Stimulated activated naive CD4-positive, alpha-beta T cell (primary cell): ENCODE measurements at regions not wholly inside any gene's neighbourhood (a gene's known extent, or its start where the extent isn't known, plus 50 kb on each side); places are given as distances from the start of the nearest gene placed in this dataset.

Experiments used
- DNase-seq, 6 experiments: peaks; one replicate each; lab custom pipeline; 2025; lab: John Stamatoyannopoulos, UW

DNA sequence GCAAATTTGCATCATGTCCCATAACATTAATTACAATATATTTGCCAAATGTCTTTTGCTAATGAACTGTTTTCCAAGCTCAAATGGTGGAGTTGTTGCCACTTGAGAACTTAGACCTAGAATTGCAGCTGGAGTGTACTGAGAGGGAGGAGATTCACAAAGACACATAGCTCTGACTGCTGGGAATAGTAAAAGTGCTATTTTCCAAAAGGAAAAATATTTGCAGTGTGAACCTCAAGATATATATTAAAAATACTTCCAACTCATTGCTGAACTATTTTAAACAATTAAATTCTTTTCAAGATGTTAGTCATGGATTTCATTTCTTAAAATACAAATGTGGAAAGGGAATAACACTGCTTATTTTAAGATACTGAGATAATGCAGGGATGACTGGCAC, 666.8 kb upstream of the ARPP21 start:
- no peak for DNase-seq

DNA sequence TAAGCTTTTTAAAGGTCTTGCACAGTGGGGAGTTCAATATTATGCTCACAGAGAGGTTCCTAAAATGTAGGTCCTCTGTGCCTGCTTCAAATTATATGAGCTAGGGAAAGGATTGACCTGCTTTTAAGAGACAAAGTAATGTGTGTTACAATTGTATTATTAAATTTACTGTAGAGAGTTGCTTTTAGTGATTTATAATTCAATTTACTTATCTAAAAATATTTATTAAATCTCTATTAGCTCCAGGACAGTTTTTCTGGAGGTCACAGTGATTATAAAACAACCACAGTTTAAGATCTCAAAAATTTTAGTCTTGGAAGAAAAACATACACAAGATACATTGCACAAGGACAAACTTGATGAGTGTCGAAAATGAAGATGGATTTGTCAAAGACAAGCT, 665.7 kb upstream of the ARPP21 start:
- DNase-seq: no peak

DNA sequence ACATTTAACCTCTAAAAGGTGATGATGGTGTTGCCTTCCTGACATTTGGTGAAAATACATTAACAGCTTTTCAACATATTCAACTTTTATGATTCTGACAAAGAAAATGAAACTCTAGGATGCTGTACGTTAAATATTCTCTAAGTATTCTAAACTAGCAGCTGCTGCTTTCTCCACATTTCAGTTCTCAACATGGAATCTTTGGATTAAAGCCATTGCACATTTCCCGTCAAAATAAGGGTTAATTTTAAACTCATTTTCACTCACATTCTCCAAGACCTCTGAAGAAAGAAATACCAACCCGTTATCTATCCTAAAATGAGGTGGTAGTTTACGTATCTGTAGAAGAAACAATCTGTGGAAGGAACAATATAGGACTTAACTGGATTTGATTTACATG, 655.7 kb upstream of the ARPP21 start:
- no peak for DNase-seq

DNA sequence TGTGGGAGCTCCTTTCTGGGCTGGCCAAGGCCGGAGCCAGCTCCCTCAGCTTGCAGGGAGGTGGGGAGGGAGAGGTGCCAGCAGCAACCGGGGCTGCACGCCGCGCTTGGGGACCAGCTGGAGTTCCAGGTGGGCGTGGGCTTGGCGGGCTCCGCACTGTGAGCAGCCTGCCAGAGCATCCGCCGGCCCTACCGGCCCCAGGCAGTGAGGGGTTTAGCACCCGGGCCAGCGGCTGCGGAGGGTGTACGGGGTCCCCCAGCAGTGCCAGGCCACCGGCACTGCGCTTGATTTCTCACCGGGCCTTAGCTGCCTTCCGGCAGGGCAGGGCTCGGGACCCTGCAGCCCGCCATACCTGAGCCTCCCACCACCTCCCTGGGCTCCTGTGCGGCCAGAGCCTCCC, 651.0 kb upstream of the ARPP21 start:
- DNase-seq: no peak

DNA sequence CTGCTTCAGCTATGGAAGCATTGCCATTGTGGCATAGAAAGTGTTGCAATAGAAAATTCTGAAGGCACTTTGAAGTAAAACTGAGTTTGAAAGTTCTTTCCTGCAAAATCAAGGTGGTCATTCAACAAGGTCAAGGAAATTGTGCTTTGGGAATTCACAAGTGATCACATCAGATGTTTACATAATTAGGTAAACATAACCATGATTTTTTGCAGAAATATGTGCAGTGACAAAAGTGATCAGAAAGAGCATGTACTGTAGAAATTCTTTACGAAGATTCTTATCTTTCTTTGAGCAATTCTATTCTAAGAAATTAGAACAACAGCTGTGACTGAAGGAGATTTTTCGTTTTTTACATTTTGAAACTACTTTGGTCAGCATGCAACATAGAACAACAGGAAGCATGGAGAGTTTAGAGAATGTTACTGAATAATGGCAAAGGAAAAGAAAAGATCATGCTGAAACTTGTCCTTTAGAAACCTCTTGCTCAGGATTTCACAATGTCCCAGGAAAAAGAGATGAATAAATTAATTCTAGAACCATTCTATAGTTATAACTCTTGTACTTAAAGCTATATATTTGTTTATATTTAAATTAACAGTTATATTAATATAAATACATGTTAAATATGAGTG, 643.4 kb upstream of the ARPP21 start:
- DNase-seq: no peak

DNA sequence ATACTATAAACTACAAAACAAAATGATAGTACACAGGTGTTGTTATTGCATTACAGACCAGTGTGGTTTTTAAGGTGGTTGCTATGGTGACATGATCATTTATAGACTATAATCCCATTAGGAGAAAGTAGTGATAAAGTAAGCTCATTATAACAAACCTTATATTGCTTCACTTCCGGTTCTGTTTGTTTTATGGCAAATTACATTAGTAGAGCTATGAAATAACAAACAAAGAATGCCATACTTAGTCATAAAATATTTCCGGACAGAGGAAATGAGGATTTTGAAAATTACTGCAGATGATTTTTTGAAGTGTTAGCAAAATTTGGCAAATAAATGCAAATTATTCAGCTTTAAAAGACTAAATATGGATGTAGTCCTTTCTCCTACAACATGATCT, 640.4 kb upstream of the ARPP21 start:
- no peak for DNase-seq

DNA sequence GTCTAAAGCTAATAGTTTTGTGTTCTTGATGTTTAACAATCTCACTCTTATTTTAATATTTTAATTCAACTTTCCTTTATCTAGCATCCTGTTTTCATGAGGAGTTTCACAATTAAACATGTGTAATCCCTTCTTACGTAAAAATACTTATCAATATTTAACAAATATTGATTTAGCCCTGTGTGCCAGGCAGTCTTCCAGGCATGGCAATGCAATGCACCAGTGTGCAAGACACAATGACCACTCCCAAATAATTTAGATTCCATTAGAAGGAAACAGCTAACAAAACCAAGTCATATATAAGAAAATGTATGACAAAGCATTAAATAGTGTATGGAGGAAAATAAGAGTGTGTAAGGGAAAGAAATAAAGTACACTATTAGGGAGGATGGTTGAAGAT, 627.1 kb upstream of the ARPP21 start:
- DNase-seq: no peak

DNA sequence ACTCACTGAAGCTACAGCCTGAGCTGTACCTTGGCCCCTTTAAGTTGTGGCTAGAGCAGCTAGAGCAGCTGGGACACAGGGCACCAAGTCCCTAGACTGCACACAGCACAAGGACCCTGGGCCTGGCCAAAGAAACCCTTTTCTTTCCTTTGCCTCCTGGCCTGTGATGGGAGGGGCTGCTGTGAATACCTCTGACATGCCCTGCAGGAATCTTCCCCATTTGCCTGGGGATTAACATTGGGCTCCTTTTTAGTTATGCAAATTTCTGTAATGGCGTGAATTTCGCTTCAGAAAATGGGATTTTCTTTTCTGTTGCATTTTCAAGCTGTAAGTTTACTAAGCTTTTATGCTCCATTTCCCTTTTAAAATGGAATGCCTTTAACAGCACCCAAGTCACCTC, 611.2 kb upstream of the ARPP21 start:
- no peak for DNase-seq

DNA sequence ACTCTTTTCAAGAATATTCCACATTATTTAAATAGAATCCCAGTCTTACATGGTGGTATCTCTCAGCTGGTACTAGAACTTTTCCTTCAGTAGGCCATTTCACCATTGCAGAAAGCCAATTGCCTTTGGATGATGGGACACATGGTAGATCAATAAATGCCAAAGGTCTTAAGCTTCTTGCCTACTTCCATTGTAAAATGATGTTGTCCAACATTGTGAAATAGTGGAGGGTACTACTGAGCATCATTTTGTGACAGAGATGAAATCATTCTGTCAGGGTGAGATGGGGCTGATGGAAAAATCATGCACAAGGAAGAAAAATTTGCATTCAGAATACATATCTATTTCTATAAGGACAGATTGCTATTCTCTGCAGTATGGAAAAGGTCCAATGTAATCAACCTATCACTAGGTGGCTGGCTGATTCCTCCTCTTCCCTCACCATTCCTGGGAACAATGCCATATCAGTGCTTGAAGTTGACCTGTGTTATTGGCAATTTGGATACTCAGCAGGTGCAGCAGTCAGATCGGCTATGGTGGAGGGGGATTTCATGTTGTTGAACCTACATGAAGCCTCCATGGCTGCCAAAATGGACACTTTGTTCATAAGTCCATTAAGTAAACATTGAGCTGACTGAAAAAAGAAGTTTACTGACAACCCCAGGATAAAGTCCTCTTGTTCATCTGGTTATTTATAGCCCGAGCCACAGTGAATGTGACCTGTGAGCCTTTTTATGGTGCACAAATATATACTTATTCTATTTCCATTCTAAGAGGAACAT, 596.9 kb upstream of the ARPP21 start:
- DNase-seq: no peak

DNA sequence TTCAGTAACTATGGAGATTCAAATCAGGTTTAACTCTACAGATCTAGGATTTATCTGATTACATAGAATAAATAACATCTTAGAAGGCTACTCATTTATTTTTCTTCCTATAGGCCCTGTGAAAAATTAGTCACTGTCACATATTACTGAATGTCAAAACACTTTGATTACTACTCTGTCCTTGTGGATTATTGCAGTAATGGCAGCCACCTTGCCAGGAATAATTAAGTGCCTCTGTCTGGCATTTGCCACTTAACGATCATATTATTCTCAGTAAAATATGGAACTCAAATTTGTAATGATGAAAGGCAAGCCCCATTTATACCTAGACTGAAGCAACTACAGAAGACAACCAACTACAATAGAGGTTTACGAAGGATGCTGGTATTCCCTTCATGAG, 596.3 kb upstream of the ARPP21 start:
- no peak for DNase-seq

DNA sequence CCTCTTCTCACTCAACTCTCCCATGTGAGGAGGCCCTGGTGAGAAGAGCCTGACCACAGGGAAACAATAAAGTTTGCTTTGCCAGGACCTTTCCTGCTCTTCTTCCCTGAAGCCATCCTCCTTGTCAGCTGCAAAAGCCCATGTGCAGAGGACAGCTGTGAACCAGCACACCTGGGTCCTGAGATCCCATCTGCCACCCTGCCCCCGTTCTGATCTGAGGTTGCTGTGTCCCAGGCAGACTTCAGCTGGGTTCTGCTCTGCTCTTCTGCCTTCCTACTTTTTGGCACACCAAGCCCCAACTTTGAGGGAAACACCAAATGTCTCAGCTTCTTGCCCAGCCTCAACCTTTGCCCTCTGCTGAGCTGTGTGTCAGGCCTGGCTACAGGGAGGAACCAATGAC, 595.1 kb upstream of the ARPP21 start:
- DNase-seq: no peak

DNA sequence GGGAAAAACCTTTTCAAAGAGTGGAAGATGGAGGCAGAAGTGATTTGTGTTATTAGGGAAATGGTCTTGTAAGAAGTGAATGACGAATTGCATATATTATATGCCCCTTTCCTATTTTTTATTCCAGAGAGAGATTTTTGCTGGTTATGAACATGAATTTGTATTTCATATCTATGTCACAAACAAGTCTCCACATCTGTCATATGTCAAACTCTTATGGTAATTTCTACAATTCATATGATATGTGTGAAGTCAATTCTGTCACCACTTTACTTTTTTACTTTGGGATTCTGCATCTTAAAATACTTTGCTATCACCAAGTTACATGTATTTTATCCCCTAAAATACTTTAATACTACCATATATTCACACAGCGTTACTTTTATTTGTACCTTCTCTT, 594.2 kb upstream of the ARPP21 start:
- no peak for DNase-seq

DNA sequence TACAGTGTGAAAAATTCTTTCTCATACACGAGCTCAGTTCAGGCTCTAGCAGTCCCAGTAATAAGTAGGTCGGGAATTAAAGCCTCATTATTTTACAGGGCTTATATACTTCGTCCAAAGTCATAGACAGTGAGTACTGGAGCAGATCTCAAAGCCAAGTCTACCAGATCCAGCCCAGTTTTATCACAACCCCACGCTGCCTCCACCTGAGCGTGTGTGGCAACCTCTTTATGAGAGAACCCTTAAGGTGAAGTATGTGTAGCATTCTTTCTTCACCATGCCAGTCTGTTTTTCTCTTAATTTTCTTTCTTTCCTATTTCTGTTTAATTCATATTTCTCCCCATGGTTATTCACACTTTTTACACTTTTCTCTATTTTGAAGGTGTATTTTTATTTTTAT, 574.6 kb upstream of the ARPP21 start:
- DNase-seq: no peak

DNA sequence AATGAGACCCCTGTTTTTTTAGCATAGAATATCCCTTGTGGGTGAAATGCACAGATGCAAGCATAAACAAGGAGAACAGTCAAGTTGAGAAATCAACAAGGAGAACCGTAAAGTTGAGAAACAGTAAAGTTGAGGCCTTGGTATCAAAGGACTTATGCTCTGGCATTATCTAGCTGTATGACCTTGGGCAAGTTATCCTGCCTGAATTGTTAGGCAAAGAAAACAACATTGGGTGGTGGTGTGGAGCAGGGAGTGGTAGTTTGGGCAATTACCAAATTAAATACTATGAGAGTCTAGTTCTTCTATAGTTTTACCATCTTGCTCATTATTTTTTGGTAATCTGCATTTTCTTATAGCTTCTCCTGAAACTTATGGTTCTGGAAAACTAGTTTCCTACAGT, 573.4 kb upstream of the ARPP21 start:
- no peak for DNase-seq

DNA sequence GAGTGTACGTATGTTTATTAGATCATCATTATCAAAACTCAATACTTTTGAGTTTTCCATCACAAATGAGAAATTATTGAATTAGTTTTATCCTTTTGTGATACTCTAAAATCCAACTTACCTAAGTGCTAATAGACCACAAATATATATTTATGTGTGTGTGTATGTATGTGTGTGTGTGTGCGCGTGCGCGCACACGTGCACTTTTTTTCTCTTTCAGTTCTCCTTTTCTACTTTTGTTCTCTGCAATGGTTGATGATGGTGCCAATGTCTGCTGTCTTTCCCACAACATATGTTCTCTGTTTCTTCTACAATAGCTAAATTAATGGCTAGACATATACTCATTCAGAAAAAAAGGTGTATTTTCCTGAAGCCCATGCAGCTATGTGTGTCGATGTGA, 571.6 kb upstream of the ARPP21 start:
- DNase-seq: no peak

DNA sequence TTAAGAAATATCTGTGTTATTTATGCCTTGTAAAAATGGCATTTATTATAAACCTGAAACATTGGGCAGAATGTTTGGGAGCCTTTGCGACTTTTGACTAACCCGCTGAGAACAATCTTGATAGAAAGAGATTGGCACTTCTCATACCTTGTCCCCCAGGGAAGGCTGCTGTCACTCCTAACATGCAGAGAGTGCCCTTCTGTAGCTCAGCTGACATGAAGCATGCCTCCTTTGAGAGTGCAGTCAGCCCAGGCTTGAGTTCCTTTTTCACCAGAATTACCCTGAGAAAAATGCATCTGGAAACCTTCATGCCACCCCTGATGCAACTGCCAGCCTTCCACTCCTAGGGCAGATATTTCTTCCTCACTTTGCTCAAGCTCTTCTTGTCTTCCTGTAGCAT, 569.2 kb upstream of the ARPP21 start:
- DNase-seq: no peak

DNA sequence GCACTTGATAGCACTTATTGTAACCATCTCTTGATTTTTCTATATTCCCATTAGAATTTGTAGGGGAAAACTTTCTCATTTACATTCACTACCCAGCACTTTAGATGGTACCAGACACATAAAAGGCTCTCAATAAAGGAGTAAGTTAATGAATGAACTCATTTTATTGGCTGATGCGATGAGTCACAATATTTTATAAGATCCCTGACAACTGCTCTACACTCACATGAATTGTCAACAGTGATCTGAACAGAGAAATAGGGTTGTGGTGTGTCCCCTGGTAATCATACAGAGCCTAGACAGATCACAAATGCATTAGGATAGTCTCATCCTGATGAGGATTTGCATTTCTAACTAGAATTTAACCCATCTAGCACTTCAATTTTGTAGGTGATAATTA, 567.6 kb upstream of the ARPP21 start:
- DNase-seq: no peak

DNA sequence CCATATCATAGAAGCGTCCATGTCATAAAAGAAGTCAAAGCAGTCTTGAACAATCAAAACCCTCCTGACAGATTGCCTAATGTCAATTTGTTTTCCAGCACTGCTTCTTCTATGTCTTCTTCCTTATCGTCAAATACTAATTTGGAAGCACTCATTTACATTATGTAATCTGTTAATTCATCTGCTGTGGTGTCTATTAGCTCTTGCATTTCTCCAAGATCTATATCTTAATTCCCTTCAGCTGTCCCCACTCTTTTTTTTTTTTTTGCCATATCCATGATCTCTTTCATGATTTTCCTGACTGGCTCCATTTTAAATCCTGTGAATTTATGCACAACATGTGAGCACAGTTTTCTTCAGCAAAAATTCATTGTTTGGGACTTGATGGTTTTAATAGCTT, 560.5 kb upstream of the ARPP21 start:
- DNase-seq: no peak

DNA sequence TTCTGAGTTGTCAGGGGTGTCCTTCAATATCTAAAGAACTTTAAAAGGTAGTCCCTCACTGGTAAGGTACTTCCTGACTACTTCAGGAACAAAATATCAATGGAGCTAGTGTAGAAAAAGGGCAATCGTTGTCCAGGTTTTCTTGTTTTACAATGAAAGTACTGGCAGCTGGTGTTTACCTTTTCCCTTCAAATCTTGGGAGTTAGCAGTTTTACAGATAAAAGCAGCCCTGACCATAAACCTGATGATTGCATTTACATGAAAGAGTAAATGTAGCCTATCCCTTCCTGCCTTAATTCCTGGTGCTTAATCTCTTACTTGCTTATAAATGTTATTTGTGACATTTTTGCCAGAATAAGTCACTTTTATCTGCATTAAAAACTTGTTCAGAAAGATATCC, 559.9 kb upstream of the ARPP21 start:
- no peak for DNase-seq

DNA sequence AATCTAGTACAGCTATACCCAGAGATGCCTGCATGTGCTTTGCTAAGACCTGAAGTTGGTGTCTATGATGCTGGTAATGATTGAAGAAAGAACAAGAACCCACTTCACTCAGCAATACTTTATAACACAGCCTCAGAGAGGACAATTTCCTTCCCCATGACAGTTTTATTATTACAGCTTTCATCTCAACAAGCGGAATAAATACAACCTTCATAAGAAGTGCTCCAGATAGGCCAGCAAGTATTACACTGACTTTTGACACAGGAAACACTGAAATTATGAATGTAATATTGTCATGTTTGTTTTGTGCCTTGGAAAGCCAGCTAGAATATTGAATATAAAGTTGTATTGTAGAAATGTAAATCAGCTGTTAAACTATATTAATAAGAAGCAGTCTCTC, 557.4 kb upstream of the ARPP21 start:
- DNase-seq: no peak

DNA sequence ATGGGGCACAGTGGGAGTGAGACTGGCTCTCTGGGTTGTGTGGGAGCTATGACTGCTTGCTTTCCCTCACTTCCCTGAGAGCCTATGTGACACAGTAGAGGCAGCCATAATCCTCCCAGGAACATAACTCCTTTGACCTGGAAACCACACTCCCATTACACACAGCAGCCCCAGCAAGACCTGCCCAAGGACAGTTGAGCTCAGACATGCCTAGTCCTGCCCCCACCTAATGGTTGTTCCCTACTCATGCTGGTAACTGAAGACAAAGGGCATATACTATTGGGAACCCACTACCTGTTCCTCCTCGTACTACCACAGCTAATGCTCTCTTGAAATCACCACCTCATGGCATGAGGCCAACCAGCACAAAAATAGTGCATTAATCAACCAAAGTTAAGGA, 550.4 kb upstream of the ARPP21 start:
- DNase-seq: no peak

DNA sequence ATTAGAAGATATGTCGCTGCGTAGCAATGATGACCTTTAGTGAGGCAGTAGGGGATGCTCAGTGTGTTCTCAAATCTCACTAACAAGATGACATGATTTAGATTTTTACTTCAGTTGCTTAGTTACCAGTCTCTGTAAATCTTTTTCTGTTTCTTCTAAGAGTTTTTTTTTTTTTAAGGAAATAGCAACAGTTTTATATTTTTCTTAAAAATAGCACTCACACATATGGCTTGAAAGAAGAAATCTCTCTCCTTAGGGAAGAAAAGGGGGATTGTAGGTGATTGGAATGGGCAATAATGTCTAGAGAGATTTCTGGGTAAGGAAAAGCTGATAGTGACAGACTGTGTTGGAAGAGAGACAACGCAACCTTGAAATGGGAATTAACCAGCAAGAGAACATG, 524.6 kb upstream of the ARPP21 start:
- no peak for DNase-seq

DNA sequence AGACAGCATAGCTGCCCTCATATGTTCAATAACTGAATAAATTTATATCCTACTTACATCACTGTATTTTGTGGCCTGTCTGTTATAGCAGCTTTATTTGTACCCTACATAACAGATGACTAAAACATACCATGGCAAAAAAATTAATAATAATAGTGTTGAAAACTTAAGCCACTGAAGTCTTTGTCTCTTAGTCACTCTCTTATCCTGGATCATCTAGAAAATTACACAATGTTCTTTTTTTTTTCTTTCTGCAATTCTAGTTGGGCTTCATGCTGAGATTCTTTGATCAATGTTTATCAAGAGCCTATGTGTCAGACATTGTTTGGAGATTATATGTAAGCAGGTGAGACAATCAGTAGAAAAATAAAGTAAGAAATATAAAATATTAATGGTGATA, 519.3 kb upstream of the ARPP21 start:
- no peak for DNase-seq

DNA sequence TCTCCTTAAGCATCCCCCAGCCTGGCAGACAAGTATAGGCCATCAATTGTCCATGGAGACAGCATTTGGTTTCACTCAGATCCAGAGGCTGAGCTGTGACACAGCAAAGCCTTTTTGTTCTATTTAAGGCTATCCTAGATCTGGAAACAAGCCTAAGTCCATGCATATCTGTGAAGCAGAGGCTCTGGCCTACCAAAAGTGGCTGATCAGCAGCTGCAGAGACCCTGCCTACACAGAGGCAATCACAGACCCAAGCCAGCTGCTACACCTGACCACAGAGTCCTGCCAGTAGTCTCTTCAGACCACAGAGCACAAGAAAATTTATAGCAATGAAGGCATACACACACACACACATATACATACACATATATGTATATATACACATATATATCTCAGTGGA, 501.7 kb upstream of the ARPP21 start:
- no peak for DNase-seq
